Jurkat, Clone E6-1 (cell line): ENCODE measurements at regions not wholly inside any gene's neighbourhood (a gene's known extent, or its start where the extent isn't known, plus 50 kb on each side); places are given as distances from the start of the nearest gene placed in this dataset.

Source experiments
- DNase-seq: peaks from one replicate; pipeline ENCODE4 v3.0.0-alpha.2; 2011; ENCODE audit warnings: low read depth, low spot score
- H3K4me3 ChIP-seq: 2 replicates; pipeline ENCODE4 v1.5.1; 2011; ENCODE audit warnings: mild to moderate bottlenecking, low read length, control low read depth, moderate library complexity

GRCh38 chr10:63767138-63767801 lies 246.1 kb downstream of the REEP3 start:
- no peak for DNase-seq
- no peak overlapping the region for H3K4me3 ChIP-seq

DNA sequence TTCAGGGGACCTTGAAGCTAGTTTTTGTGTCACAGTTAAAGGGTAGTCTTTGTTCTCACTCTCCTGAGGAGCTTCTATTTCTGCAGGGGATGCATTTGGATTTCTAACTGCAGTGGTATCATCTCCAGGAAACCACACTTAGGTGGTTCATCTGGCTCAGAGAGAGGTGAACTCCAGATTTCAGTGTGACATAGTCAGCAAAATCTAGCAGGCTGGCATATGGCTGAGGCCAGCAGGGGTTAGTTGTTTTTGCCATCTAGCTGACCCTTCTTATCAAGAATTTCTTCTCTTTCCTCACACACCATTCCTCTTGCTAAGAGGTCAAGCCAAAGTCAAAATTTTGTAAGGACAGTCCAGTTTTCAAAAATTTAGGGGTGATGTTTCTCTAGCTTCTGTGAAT lies 248.2 kb downstream of the REEP3 start:
- DNase-seq = no peak
- H3K4me3 ChIP-seq = no peak overlapping the region

GRCh38 chr10:63770523-63770922 lies 249.3 kb downstream of the REEP3 start:
- H3K4me3 ChIP-seq = no peak overlapping the region
- no peak for DNase-seq

- no peak for DNase-seq
- no peak overlapping the region for H3K4me3 ChIP-seq
These were observed 251.3 kb downstream of the REEP3 start for GRCh38 chr10:63772491-63772890.

DNA sequence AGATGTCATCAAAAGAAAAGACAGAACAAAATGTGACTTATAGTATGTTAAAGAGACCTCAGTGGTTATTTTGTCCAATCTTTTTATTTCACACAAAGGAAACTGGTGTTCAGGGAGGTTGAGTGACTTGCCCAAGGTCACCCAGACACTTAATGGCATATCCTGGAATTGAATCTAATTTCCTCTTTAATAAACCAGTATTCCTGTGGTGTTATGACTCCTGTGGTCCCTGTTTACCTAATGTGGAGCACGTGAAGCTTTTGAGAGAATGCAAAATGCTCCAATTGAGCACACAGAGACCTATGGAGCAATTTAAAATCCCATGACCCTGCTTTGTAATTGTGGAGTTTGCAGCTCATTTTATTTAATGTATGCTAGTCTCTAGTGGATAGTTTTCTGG lies 251.9 kb downstream of the REEP3 start:
- H3K4me3 ChIP-seq = no peak overlapping the region
- no peak for DNase-seq

- no peak overlapping the region for H3K4me3 ChIP-seq
- no peak for DNase-seq
These were observed 252.8 kb downstream of the REEP3 start for GRCh38 chr10:63773962-63774361.

DNA sequence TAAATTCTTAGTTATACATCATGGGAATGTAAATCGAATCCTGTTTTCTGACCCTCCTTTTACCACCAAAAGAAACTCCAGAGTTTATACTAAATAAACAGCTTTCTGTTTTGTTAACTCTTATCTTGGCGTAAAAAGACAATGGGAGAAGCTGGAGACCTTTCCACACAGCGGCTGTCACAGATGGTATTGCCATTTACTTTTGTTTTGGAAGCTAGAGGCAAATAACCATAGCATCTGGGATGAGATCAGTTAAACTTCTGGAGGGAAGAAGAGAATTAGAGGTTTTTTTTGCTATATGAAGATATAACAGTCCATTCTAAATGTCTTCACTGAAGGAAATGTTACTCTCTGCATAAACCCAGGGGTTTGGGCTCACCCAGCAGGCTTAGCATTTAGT lies 258.9 kb downstream of the REEP3 start:
- H3K4me3 ChIP-seq = no peak overlapping the region
- DNase-seq = no peak

GRCh38 chr10:63781226-63781625 lies 260.0 kb downstream of the REEP3 start:
- no peak for DNase-seq
- no peak overlapping the region for H3K4me3 ChIP-seq

DNA sequence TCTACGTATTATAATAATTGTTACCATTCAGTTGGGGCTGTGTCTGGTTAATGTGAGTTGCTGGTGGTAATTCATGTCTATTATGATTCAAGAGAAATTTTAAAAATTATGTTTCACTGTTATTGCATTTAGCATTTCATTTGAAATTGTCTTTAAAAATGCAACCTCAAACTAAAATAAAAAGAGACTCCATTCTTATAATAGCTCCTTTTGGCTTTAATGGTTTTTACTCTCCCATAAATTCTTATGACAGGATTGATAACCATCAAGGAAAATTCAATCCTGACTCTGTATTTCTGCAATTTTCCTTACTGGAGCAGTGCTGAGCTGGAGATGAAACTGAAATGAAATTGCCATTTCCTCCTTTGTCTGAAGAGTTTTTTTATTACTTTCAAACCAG lies 262.7 kb downstream of the REEP3 start:
- no peak overlapping the region for H3K4me3 ChIP-seq
- DNase-seq = no peak

GRCh38 chr10:63788152-63788821 lies 267.1 kb downstream of the REEP3 start:
- no peak overlapping the region for H3K4me3 ChIP-seq
- no peak for DNase-seq

DNA sequence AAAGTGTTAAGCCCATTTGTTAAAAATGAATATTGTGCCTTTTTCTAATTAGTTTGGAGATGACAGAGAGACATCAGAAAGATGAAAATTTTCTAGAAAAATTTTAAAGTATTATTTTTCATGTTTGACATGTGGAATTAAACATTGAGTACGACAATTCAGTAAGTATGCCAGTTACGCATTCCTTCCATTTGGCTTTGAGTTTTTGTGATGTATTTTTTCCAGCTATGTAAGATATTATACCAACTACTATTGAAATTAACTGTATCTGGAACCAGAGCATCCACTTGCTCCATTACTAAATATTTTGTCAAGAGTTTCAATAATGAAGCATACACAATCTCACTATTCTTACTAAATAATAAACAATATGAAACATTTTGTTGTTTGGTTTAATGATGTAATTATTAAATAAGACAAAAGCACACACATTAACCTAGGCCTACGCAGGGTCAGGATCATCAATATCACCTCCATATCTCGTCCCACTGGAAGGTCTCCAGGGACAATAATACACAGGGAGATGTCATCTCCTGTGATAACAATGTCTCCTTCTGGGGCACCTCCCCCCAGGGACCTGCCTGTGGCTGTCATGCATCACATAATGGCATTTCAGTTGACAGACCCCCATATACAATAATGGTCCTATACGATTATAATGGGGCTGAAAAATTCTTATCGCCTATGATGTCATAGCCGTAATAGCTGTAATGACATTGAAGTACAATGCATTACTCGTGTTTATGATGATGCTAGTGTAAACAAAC lies 274.1 kb downstream of the REEP3 start:
- no peak for DNase-seq
- H3K4me3 ChIP-seq = no peak overlapping the region

DNA sequence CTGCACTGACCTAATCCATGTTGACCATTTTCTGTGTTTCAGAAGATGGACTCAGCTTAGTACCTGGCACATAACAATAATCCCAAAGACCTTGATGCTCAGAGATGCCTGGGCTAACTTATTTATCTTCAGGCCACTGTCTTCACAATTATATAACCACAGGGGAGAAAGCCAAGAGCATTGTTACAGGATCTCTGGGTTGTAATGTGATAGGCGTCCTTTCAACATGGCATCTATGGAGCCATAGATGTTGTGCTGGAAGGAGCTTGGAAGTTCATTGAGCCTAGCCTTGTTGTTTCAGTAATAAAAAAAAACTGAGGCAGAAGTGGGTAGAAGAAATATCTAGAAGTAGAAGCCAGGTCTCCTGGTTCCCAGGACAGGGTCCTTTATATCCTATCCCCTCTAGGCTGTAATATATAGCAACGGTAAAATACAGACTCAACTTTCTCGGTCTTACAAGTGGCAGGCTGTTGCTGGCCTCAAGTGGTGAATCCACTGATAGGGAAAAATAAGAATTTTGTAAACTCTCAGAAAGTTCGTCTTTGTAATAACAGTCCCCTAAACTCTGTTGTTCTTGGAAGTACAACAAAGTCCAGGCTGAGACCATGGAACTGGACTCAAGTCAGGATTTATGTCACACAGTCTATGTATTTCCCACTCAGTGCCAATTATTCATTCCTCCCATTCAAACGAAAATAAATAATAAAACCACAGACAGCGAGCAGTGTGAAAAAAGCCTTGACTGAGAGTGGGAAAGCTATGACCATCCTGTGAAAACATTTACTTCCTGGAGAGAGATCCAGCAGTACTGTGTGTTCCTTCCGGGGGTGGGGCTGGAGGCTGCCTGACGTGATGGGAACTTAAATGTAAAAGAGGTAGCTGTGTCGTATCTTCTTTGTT lies 277.6 kb downstream of the REEP3 start:
- no peak overlapping the region for H3K4me3 ChIP-seq
- DNase-seq = no peak

GRCh38 chr10:63799521-63800300 lies 278.5 kb downstream of the REEP3 start:
- H3K4me3 ChIP-seq = no peak overlapping the region

DNA sequence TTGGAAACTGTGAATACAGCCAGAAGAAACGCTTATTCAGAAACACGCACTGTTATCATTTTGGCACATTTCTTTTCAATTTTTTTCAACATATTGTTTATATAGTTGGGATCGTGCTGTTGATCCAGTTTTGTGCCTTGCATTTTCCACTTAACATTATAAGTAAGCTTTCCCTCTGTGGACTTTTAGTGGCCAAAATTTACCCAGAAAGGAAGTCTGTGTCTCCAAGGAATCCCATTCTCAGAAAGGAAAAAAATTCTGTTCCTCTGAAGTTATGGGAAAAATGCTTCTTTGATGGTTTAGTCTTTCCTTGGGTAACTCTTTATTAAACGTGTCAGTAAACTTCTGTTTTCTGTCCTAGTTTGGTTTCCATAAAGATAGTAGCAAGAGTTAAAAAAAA lies 280.0 kb downstream of the REEP3 start:
- DNase-seq = no peak
- H3K4me3 ChIP-seq = no peak overlapping the region

More at GRCh38 chr10:63799521-63800300, 278.5 kb downstream of the REEP3 start:
- DNase-seq = no peak

DNA sequence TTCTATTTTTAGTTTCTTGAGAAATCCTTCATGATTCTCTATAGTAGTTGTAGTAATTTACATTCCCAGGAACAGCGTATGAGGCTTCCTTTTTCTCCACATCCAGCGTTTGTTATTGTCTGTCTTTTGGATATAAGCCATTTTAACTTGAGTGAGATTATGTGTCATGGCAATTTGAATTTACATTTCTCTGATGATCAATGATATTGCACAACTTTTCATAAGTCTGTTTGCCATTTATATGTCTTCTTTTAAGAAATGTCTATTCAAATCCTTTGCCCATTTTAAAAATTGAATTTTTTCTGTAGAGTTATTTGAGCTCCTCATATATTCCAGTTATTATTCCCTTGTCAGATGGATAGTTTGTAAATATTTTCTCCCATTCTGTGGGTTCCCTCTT lies 285.1 kb downstream of the REEP3 start:
- H3K4me3 ChIP-seq = no peak overlapping the region
- no peak for DNase-seq

GRCh38 chr10:63812501-63812900 lies 291.3 kb downstream of the REEP3 start:
- DNase-seq = no peak
- H3K4me3 ChIP-seq = no peak overlapping the region

GRCh38 chr10:63819753-63820329 lies 298.6 kb downstream of the REEP3 start:
- peak; percentile 9 for DNase-seq

GRCh38 chr10:63822496-63822895 lies 301.3 kb downstream of the REEP3 start:
- DNase-seq = no peak
- no peak overlapping the region for H3K4me3 ChIP-seq

More at GRCh38 chr10:63819753-63820329, 298.6 kb downstream of the REEP3 start:
- H3K4me3 ChIP-seq = no peak overlapping the region
